ENCODE measurements at regions not wholly inside any gene's neighbourhood (a gene's known extent, or its start where the extent isn't known, plus 50 kb on each side); places are given as distances from the start of the nearest gene placed in this dataset.

DNA sequence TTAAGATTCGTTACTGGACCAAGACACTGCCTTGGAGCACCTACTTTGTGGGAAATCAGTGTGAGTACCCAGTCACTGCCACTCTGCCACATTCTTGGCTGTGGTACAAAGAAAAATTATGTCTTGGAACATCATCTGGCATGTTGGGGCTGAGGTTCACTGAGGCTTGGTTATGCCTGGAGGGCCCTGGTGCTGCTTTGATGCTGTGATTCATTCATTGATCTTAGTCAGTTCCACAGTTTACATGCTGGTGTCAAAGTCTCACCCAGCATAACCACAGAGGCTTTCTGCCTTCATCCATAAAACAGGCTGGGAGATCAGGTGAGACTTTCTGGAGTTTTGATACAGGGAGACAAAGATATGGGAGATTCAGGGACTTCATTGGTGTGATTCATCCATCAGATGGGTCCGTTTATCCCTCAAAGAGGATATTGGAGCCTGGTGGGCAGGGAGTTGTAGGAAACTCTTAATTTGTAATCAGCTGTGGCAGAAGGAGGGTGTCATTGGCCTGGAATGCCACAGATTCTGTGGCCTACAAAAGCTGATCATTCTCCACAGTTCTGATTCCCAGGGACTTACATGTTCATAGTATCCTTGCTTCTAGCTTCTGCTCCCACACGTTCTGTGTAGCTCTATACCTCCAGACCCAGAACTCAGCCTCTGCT lies 322.5 kb downstream of the PMP22 start:
- no peak for TF ChIP-seq EP300 (IDR thresholded peaks at IDR 0.05; ENCODE audit: borderline replicate concordance)
- TF ChIP-seq FOXM1 (IDR thresholded peaks at IDR 0.05; ENCODE audit: borderline replicate concordance, low read depth): no peak
- no peak for TF ChIP-seq CEBPB (IDR thresholded peaks at IDR 0.05)
- TF ChIP-seq, protein P1, sequence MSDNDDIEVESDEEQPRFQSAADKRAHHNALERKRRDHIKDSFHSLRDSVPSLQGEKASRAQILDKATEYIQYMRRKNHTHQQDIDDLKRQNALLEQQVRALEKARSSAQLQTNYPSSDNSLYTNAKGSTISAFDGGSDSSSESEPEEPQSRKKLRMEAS (IDR thresholded peaks at IDR 0.05): no peak
- TF ChIP-seq YY1 (IDR thresholded peaks at IDR 0.05; ENCODE audit: low read depth): no peak
- no peak for TF ChIP-seq ZBTB7A (IDR thresholded peaks at IDR 0.05; ENCODE audit: low read depth)
- no peak for TF ChIP-seq RAD21 (IDR thresholded peaks at IDR 0.05; ENCODE audit: low read depth)
- no peak for TF ChIP-seq NFIC (IDR thresholded peaks at IDR 0.05)

DNA sequence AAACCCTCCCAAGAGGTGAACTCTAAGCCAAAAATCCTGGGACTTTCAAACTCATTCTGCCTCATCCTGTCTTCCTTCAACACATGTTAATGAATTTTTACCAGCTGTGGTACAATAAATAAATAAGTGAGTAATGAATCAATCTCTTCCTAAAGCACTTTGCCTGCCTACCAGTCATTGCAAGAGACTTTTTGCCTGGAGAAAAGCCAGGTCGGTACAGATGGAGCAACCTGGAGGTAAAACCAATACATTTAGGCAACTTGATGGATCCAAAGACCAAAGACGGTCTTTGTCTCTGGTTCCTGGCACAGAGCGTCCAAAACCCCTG lies 324.2 kb downstream of the PMP22 start:
- no peak for TF ChIP-seq FOXM1 (IDR thresholded peaks at IDR 0.05; ENCODE audit: borderline replicate concordance, low read depth)
- TF ChIP-seq TAF1 (IDR thresholded peaks at IDR 0.05; ENCODE audit: low read depth): no peak
- TF ChIP-seq CEBPB (IDR thresholded peaks at IDR 0.05): no peak
- no peak for TF ChIP-seq TCF12 (IDR thresholded peaks at IDR 0.05; ENCODE audit: low read depth)
- TF ChIP-seq, protein P1 (IDR thresholded peaks at IDR 0.05): no peak
- no peak for TF ChIP-seq ZBTB7A (IDR thresholded peaks at IDR 0.05; ENCODE audit: low read depth)
- no peak for TF ChIP-seq EGR1 (IDR thresholded peaks at IDR 0.05)
- no peak for TF ChIP-seq YY1 (IDR thresholded peaks at IDR 0.05; ENCODE audit: low read depth)

DNA sequence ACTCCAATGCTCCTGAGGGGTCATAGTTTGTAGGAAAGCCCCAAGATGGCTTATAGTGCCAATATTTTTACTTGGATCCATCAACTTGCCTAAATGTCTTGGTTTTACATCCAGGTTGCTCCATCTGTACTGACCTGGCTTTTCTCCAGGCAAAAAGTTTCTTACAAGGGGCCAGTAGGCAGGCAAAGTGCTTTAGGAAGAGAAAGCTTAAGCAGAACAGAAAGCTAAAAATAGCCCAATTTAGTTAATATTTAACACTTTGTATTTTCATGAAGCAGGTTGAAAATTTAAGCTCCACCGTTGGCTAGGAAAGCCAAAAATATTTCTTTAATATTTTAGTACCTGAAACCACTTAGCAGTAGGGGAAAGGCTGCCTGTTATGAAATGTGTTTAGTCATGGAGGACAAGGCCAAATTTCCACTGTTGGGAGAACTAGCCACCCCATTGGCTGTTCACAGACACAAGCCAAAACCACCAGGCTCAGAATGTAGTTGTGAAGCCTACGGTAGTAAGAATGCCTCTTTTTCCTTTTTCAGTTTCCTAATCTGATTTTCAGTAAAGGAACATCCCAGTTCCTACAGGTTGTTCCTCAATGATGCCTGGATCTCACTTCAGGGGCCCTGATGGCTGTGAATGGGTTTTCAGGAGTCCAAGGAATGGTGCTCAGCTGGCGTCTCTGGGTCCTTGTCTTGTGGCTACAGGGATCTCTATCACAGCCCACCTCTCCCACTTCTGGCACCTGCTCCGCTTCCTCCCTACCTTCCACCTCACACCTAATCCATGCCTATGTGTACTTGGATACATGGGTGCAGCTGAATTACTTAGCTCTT lies 324.8 kb downstream of the PMP22 start:
- TF ChIP-seq CEBPB (IDR thresholded peaks at IDR 0.05) (no peak), CREB1 (IDR thresholded peaks at IDR 0.05; ENCODE audit: low read depth) (no peak), EGR1 (IDR thresholded peaks at IDR 0.05) (no peak), NFIC (IDR thresholded peaks at IDR 0.05) (no peak)

DNA sequence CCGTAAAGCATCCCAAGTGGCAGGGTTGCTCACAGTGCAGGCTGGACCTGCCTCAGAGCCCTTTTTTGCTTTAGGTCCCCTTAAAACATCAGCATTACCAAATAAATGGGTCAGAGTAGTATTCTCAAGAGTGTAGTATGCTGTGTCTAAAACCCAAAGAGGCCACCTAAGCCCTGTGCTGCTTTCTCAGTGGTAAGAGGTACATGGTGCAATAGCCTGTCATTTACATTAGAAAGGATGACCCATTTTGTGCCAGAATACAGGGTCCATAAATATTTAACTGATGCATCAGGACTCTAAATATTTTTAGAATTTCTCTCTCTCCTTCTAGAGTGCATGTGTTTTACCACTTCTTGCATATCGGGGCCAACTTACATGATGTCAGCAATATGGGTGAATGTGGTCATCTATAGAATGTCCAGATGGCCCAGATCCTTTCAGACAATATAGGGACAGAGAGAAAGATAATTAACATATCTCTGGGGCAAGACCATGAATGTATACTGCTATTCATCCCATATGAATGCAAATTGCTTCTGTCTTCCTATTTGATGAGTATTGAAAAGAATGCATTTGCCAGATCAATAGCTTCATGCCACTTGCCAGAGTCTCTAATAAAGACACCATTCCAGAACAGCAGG lies 329.2 kb downstream of the PMP22 start:
- TF ChIP-seq EP300 (IDR thresholded peaks at IDR 0.05; ENCODE audit: borderline replicate concordance): no peak
- TF ChIP-seq, protein P2, sequence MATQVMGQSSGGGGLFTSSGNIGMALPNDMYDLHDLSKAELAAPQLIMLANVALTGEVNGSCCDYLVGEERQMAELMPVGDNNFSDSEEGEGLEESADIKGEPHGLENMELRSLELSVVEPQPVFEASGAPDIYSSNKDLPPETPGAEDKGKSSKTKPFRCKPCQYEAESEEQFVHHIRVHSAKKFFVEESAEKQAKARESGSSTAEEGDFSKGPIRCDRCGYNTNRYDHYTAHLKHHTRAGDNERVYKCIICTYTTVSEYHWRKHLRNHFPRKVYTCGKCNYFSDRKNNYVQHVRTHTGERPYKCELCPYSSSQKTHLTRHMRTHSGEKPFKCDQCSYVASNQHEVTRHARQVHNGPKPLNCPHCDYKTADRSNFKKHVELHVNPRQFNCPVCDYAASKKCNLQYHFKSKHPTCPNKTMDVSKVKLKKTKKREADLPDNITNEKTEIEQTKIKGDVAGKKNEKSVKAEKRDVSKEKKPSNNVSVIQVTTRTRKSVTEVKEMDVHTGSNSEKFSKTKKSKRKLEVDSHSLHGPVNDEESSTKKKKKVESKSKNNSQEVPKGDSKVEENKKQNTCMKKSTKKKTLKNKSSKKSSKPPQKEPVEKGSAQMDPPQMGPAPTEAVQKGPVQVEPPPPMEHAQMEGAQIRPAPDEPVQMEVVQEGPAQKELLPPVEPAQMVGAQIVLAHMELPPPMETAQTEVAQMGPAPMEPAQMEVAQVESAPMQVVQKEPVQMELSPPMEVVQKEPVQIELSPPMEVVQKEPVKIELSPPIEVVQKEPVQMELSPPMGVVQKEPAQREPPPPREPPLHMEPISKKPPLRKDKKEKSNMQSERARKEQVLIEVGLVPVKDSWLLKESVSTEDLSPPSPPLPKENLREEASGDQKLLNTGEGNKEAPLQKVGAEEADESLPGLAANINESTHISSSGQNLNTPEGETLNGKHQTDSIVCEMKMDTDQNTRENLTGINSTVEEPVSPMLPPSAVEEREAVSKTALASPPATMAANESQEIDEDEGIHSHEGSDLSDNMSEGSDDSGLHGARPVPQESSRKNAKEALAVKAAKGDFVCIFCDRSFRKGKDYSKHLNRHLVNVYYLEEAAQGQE (IDR thresholded peaks at IDR 0.05; ENCODE audit: low read depth): no peak
- TF ChIP-seq CEBPB (IDR thresholded peaks at IDR 0.05): no peak
- TF ChIP-seq FOXM1 (IDR thresholded peaks at IDR 0.05; ENCODE audit: borderline replicate concordance, low read depth): no peak
- TF ChIP-seq, protein P3, sequence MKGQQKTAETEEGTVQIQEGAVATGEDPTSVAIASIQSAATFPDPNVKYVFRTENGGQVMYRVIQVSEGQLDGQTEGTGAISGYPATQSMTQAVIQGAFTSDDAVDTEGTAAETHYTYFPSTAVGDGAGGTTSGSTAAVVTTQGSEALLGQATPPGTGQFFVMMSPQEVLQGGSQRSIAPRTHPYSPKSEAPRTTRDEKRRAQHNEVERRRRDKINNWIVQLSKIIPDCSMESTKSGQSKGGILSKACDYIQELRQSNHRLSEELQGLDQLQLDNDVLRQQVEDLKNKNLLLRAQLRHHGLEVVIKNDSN (IDR thresholded peaks at IDR 0.05): no peak
- no peak for TF ChIP-seq YY1 (IDR thresholded peaks at IDR 0.05; ENCODE audit: low read depth)
- no peak for TF ChIP-seq TEAD4 (IDR thresholded peaks at IDR 0.05)
- no peak for TF ChIP-seq ZBTB7A (IDR thresholded peaks at IDR 0.05; ENCODE audit: low read depth)
- no peak for TF ChIP-seq CREB1 (IDR thresholded peaks at IDR 0.05; ENCODE audit: low read depth)
- no peak for TF ChIP-seq TAF1 (IDR thresholded peaks at IDR 0.05; ENCODE audit: low read depth)

DNA sequence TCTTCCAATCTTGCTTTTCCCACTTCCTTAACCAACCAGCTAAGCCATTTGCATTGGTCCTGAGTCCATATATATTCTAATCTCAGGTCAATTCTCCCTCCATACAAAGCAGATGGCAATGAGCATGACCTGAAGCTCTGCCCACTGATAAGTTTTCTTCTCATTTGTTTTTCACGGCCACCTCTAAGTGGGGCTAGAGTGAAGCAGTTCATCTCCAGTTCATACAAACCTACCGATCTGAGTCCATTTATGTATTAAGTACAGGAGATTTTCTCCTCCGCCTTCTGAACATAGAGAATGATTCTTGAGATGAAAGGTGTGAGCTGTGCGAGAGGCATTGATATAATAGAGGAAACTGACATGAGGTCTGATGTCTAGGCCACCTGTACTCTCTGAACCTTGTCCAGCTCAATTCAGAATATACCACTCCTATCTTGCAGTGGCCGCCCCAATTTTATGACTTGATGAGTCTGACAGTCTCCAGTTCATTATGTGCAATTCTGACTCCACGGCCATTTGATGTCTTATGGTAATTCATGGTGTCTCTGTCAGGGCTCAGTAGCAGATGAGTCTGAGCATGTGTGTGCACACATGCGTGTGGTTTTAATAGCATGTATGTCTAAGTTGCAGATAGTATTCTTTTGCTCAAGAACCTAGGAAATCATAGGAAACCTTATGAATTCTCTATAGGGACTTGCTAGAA lies 329.8 kb downstream of the PMP22 start:
- TF ChIP-seq TEAD4 (IDR thresholded peaks at IDR 0.05) (no peak), EGR1 (IDR thresholded peaks at IDR 0.05) (no peak), CREB1 (IDR thresholded peaks at IDR 0.05; ENCODE audit: low read depth) (no peak), CEBPB (IDR thresholded peaks at IDR 0.05) (no peak), NFIC (IDR thresholded peaks at IDR 0.05) (no peak), FOXM1 (IDR thresholded peaks at IDR 0.05; ENCODE audit: borderline replicate concordance, low read depth) (no peak), ZBTB7A (IDR thresholded peaks at IDR 0.05; ENCODE audit: low read depth) (no peak), EP300 (IDR thresholded peaks at IDR 0.05; ENCODE audit: borderline replicate concordance) (no peak)
- TF ChIP-seq, protein P2 (IDR thresholded peaks at IDR 0.05; ENCODE audit: low read depth): no peak

Data from Ishikawa (cell line).